ENCODE measurements at regions not wholly inside any gene's neighbourhood (a gene's known extent, or its start where the extent isn't known, plus 50 kb on each side); places are given as distances from the start of the nearest gene placed in this dataset.

GRCh38 chrX:14476205-14476604 lies 53.1 kb upstream of the GLRA2 start:
- DNase-seq (ENCODE audit: low spot score) = no peak

GRCh38 chrX:14449773-14450172 lies 79.6 kb upstream of the GLRA2 start:
- no peak for DNase-seq (ENCODE audit: low spot score)

- DNase-seq (ENCODE audit: low spot score) = no peak
Measured at GRCh38 chrX:14448406-14448805, 80.9 kb upstream of the GLRA2 start.

- DNase-seq (ENCODE audit: low spot score) = no peak
Measured at GRCh38 chrX:14440106-14440505, 89.2 kb upstream of the GLRA2 start.

- no peak for DNase-seq (ENCODE audit: low spot score)
Measured at GRCh38 chrX:14427614-14428013, 101.7 kb upstream of the GLRA2 start.

GRCh38 chrX:14420841-14421240 lies 108.5 kb upstream of the GLRA2 start:
- no peak for DNase-seq (ENCODE audit: low spot score)

- no peak for DNase-seq (ENCODE audit: low spot score)
Measured at GRCh38 chrX:14412686-14413085, 116.7 kb upstream of the GLRA2 start.

GRCh38 chrX:14411326-14411725 lies 118.0 kb upstream of the GLRA2 start:
- DNase-seq (ENCODE audit: low spot score) = no peak

GRCh38 chrX:14409341-14409740 lies 120.0 kb upstream of the GLRA2 start:
- DNase-seq (ENCODE audit: low spot score) = no peak

GRCh38 chrX:14406225-14406624 lies 123.1 kb upstream of the GLRA2 start:
- no peak for DNase-seq (ENCODE audit: low spot score)

GRCh38 chrX:14398725-14399124 lies 130.6 kb upstream of the GLRA2 start:
- DNase-seq (ENCODE audit: low spot score) = no peak

GRCh38 chrX:14389682-14390081 lies 139.7 kb upstream of the GLRA2 start:
- DNase-seq (ENCODE audit: low spot score) = no peak

- no peak for DNase-seq (ENCODE audit: low spot score)
Measured at GRCh38 chrX:14386981-14387380, 142.4 kb upstream of the GLRA2 start.

- no peak for DNase-seq (ENCODE audit: low spot score)
Measured at GRCh38 chrX:14380044-14380443, 149.3 kb upstream of the GLRA2 start.

- no peak for DNase-seq (ENCODE audit: low spot score)
Measured at GRCh38 chrX:14377427-14377826, 151.9 kb upstream of the GLRA2 start.

- no peak for DNase-seq (ENCODE audit: low spot score)
Measured at GRCh38 chrX:14363728-14364127, 165.6 kb upstream of the GLRA2 start.

- no peak for DNase-seq (ENCODE audit: low spot score)
Measured at GRCh38 chrX:14362721-14363120, 166.6 kb upstream of the GLRA2 start.

- DNase-seq (ENCODE audit: low spot score) = no peak
Measured at GRCh38 chrX:14361435-14361834, 167.9 kb upstream of the GLRA2 start.

GRCh38 chrX:14359727-14360126 lies 169.6 kb upstream of the GLRA2 start:
- DNase-seq (ENCODE audit: low spot score) = no peak

GRCh38 chrX:14359316-14359715 lies 170.0 kb upstream of the GLRA2 start:
- no peak for DNase-seq (ENCODE audit: low spot score)

- DNase-seq (ENCODE audit: low spot score) = no peak
Measured at GRCh38 chrX:14357314-14357713, 172.0 kb upstream of the GLRA2 start.

GRCh38 chrX:14356401-14356800 lies 172.9 kb upstream of the GLRA2 start:
- DNase-seq (ENCODE audit: low spot score) = no peak

GRCh38 chrX:14355556-14355955 lies 173.8 kb upstream of the GLRA2 start:
- no peak for DNase-seq (ENCODE audit: low spot score)

- DNase-seq (ENCODE audit: low spot score) = no peak
Measured at GRCh38 chrX:14354521-14354920, 174.8 kb upstream of the GLRA2 start.

- DNase-seq (ENCODE audit: low spot score) = no peak
Measured at GRCh38 chrX:14352511-14352910, 176.8 kb upstream of the GLRA2 start.

All from ureter (tissue), 1 donor.